Inflammatory macrophage treated with lipopolysaccharide for 4 hours (primary cell): ENCODE measurements at regions not wholly inside any gene's neighbourhood (a gene's known extent, or its start where the extent isn't known, plus 50 kb on each side); places are given as distances from the start of the nearest gene placed in this dataset.
"Not testable (repeated sequence)": the region's sequence is repeated elsewhere in the genome, so short reads cannot be mapped to it uniquely, and the experiment has no call there.

Source experiments
- DNase-seq: peaks from one replicate; pipeline ENCODE4 v3.0.0-alpha.2; 2020

DNA sequence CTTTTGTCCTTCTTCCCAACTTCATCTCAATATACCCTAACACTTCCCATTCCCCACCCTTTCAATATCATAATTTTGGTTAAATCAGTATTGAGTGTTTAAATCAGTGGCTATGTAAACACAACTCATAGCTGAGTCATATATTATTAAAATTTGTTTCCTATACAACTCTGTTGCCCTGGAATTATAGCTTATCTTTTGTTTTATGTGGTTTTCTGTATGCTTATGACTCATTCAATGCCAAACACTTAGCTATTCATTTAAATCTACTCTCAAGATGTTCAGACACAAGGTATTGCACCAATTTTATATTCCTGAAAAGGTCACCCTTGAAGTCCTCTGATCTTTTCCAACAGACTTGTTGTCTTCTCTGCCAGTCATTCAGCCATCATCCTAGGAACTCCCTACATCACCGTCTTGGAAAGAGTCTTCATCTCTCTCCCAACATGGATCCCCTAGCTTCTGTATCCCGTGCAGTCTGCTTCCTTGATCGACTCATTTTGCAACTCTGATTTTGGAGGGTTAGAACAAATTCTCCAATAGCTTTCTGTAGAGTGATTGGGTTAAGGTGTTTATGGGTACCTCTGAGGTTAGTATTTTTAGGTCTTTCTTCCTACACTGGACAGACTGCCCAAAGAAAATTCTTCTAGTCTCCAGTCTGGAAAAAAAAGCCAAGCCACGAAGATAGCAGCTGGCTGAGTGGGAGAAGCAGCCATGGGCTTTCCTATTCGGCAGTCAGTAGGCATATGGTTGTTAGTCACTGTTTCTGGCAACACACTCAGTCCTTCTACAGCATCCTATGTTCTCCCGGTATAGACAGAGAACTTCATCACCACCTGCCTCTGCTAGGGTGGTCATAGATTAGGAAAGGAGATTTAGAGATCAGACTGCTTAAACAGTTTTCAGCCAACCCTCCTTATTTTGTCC, 102.1 kb downstream of the CRPPA start:
- DNase-seq = no peak

DNA sequence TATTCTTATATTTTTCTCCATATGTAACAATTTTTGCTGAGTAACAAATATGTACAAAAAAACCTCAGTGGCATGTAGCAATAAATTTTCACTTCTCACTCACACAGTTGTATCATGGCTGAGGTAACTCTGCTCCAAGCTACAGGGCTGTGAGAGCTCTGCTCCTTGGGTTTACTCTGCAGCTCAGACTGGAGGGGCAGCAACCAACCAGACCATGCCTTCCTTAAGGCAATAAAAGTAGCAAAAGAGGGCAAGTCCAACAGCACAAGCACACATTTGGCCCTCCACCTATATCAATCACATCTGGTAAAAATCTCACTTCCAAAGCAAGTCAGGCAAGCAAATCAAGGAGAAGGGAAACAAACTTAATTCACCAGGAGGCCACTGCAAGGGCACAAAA, 102.9 kb downstream of the CRPPA start:
- no peak for DNase-seq

DNA sequence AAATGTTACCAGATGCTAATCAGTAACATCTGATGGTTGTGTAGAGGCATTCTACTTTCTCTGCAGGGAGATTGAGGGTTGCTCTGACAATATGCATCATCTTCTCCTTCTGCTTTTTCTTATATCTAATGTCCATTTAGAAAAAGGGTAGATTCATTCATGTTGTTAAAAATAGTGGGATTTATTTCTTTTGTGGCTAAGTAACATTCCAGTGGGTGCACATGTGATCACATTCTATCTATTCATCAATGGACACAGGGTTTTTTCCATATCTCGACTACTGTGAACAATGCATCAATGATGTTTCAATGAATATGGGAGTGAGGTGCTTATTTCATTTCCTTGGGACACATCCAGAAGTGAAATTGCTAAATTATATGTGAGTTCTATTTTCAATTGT, 103.9 kb downstream of the CRPPA start:
- DNase-seq = no peak

DNA sequence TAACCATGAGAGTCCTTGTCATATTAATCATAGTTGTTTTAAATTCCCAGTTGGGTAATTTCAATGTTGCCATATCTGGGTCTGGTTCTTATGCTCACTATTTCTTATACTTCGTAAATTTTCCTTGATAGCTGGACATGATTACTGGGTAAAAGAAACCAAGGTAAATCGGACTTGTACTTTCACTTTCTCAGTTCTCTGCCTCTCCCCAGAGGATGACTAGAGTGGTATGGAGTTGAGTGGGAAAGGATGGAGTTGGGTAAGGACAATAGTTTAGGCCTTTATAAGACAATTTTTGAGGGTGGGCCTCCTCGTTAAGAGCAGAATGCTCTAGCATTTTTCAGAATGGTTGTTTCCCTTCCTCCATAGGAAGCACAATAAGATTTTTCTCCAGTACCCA, 106.1 kb downstream of the CRPPA start:
- no peak for DNase-seq

DNA sequence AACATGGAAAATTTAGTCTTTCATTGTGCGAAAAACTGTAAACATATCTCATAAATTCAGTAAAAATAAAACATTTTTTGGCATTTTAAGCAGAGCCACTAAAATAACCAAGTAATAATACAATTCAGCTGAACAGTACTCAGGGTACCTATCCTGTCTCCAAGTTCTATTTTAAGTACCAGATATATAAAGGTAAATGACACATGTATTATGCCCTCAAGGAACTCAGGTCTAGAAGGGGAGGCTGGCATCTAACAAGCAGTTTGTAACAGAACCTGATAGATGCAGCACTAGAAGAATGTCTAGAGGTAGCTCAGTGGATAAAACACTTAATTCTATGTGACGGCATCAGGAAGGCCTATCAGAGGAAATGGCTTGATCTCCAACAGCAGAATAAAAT, 112.2 kb downstream of the CRPPA start:
- no peak for DNase-seq

DNA sequence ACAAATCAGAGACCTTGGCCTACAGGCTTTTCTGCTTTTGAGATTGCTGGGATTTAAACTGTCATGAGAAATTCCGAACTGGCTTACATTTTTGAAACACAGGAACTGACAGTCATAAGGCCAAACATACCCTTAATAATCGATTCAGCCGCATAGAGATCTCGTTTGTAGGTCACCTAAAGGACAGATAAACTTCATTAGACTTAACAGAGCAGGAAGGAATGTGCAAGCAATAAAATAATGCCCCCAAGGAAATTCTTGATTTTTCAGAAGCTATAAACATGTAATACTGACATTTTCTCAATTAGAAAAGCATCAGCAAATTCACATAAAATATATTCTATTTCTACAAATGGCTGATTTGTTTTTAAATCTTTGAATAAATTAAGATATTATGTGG, 120.0 kb downstream of the CRPPA start:
- no peak for DNase-seq

DNA sequence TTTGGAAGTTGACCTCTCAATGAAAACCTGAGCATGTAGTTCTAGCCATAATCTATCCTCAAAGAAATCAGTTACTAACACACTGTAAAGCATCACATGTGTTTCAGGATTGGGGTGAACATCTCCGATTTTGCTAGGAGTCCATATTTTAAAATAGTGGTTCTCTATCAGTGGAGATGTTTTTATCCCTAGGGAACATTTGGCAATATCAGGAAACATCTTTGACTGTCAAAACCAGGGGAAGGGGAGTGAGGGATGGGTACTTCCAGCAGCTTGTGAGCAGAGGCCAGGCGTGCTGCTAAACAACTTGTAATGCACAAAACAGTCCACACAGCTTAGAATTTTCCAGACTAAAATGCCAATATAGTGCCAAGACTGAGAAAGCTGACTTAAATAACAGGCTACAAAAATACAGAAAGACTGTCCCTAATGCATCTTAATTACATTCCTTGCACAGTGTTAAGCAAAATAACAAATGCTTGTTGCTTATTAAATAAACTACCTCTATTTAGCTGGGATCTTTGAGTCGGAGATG, 120.9 kb downstream of the CRPPA start:
- no peak for DNase-seq

DNA sequence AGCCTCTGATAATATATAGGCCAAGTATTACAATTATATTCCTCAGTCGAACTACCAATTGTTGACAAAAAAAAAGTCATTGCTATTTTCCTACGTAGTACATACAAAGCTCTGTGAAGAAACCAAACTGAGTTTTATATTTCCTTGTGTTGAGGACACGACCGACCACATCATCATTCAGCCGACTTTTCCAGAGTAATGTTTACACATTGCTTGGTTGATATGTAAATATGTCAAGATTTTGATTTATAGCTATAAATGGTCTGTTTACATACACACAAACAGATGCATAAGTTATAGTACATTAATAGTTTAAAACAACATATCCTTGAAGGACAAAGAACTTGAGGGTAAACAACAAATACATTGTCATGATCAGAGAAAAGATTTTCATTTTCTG, 121.5 kb downstream of the CRPPA start:
- DNase-seq = no peak

DNA sequence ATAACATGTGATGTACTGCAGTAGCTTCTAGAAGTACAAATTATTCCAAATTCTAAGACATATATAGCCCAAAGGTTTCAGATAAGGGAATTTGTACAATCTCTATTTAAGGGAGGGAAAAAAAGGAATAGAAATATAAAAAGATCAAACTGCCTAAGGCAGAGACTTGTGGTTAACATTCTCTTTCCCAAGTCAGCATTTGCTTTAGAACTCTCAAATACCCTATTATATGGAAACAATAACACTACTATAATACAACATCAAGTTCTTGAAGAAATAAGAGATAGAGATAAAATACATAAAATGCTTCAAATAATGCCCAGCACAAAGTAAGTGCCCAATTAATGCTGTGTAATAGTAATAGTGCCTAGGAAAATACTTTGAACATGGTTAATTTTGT, 123.1 kb downstream of the CRPPA start:
- no peak for DNase-seq

DNA sequence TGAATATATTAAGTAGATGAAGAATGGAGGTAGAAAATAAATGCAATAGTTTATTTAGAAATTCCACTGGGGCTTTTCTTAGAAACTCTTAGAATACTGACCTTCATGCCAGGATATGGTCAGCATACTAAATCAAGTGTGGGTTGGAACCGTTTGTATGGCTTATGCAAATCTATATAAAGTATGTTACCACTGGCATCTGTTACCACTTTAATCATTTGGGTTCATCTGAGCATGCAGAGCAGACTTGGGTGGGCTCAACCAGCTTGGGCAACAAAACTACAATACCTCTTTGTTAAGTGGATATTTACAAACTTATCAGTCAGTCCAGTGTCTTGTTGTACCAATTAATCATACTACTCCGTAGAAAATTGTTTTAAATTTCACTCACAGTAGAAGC, 125.8 kb downstream of the CRPPA start:
- DNase-seq = no peak

DNA sequence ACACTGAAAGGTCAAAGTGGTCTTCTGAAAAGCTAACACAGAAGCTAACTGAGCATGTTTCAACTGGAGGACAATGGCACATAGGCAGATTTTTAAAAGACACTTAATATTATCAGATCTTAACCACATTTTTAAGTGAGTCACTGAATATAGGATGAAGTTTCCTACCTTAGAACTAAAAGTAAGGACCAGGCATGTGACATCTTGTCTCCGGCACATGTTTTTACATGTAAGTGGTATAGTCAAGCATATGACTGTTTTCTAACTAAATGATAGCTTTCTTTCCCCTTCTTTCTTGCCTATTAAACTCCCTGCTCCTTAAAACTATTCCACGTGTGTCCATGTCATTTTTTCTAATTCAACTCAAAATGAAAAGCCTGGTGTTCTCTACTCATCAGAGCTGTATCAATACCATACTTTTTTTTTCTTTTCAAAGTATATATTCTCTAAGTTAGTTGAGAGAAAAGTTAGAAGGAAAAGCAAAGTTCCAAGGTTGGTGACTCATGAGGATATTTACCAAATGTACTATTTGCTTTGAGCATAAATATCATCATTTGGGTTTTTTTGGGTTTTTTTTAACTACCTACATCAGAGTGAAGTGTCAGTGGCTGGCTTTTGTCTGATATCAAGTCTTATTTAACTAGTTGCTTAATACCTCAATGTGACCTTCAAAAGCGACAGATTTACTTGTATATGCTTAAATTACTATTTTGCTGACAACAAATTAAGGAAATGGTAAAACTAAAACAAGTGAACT, 127.5 kb downstream of the CRPPA start:
- DNase-seq = no peak

DNA sequence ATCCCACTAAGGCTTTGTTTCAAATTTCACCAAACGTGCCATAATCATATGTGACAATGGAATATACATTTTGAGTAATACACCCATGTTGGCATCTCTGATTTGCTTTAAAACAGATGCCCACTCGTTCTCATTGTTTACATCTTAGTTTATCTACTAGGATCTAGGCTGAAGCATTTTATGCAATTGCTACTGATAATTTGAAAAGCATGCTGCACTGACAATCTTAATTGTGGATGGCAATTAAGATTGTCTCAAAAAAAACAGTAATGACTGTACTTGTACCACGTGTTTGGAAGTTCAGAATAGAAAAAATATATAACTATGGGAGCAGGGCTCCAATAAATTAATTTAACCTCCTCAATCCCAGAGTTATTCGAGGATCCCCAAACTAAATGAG, 136.8 kb downstream of the CRPPA start:
- DNase-seq = no peak

DNA sequence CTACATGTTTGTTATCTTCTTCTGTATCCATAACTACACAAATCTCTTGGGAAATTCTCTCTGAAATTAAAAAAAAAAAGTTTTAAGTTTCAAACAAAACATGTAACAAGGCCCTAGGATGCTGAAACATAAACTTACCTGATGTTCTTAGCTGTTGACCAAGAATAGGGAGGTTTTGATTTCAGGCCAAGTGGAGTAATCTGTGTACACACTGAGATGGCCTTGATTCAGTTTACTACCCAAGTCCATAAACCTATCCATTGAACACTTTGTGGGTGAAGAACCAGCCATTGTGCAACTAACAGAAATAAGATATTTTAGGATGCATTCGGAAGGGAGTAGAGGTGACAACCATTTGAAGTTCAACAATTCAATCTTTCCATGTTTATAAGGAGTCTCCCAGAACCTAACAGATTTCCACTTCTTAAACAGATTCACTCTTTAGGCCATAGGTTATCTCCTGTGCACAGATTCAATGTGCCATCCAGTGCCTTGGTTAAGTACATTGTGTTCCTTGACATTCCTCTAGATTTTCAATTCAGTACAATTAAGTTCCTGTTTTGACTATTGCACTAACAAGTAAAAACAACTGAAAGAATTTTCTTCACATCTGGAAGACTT, 143.1 kb downstream of the CRPPA start:
- DNase-seq = no peak

DNA sequence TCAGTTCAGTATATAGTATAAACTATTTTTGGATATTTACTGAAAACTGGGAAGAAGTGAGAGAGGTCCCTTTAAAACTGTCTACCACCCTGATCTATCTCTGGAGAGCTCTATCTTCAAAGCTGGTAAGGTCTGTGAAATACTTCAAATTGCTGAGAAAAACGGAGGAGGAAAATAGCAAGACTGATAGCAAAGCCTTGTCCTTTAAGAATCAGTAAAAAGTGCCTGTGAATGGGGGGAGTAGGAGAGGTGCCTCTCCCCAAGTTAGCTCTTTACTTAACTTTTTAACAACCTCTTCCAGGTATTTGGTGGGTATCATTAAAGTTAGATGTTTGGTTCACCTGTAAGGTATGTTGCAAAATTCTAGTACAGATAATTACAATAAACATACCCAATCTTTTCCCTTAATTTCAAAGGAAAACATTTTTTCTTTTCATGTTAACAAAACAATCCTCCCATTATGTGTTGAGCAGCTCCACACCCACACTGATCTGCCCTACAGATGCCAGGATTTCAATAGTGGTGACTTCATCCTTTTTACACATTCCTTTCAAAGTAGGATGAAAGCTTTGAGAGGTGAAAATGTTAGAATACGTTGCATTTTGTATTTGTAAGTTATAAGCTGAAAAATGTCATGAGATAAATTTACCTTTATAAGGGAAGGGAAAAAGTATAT, 149.2 kb downstream of the CRPPA start:
- DNase-seq = no peak

DNA sequence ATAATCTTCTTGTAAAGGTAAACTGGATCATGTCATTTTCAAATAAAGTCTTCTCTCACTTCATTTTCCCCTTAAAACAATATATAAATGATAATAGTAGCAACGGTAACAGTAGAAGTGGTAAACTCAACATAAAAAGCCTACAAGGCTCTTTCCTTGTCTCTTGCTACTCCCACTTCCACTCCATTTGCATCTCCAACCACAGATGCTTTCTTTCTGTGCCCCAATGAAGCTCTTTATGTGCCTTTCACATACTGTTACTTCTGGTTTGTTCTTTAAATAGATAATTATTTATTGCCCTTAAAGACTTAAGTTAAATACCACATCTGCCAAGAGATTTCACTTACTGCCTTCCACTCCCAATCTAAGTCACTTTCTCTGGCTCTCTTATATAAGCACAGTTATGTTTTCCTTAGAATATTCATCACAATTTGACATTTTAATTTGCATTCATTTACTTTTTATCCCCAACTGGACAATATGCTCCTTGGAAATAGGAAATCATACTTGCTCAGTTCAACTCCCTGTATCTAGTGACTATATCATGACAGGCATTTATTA, 149.9 kb downstream of the CRPPA start:
- no peak for DNase-seq

DNA sequence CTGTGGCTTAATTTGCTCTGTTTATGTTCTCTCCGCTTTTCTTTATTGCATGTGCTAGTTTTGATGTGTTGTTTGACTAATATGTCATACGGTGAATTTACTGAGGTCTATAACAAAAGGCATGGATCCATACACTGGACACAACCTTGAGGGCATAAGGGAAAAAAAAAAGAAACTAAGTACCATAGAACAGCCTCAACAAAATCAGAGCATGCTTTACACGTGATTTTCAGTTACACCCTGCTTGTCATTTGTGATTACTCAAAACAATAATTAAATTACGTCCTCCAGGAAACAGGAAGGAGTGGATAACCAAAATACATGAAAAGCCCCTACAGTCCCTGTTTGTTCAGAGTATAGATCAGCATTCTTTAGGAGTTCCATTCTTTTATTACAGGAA, 150.5 kb downstream of the CRPPA start:
- no peak for DNase-seq

DNA sequence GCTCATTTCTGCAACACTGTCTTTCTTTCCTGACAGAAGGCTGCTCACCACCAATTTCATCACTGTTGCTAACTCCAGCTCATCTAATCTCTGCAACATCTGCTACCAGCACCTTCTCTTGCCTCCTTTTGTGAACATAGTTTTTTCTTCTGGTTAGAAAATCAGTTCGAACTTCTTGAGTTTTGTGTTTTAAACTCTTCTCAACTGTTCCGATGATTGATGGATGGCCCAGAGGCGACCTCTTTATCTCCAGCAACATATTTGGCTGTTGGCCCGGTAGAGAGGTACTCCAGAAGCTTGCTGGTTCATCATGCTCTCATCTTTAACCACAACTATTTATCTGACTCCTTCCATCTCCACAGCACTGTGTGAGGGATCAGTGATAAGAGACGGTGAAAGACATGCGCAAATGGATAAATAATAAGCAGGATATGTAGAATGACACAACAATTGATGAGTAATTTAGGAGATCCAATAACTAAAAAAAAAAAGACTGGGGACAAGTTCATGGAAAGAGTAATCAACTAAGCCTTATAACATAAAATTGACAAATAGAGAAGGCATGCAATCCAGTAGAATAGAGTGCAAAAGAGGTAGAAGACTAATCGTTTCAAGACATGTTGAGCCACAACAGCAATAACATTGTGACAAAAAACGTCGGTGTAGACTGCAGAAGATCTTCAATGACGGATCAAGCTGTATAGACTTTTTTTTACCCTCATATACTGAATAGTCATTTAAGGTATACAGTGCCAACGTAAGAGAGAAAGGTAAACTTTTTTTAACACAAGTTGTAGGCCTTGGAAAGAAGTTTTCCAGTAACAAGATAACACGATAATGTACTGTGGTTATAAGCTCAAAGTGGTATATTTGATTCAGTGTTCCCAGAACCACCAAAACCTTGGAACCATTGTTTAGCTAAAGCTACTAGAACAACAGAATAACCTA, 152.2 kb downstream of the CRPPA start:
- no peak for DNase-seq

DNA sequence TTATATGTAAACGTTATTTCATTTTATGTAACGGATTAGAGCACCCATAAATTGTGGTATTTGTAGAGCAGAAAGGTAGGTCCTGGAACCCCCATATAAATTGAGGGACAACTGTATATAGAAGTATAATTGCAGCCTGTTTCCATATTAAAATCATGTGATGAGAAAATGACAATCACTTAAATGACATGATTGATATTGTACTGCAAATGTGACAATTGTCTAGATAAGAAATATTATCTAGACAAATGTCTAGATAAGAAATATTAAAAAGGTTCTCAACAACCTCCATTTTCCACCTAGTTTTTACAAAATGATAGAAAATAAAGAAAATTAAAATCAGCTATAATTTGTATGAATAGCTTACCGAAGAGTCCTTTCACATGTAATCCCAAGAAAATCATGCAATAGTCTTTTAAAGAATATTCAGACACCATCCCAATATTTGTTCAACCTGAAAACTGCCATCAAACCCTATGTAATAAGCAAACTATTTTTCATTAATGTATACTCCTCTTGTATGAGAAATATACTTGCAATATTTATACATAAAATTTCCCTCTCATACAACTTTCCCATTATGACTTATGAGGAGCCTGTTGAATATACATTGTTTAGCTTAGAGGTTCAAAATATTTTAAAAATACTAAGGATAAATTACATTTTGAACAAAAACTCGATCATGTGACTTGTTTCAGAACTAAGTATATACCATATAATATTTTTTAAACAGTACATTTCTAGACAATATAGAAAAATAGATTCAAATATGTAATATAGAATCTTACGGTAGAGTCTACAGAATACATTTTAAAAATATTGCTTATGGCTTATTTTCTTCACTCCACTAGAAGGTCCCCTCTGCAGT, 153.2 kb downstream of the CRPPA start:
- DNase-seq = no peak

DNA sequence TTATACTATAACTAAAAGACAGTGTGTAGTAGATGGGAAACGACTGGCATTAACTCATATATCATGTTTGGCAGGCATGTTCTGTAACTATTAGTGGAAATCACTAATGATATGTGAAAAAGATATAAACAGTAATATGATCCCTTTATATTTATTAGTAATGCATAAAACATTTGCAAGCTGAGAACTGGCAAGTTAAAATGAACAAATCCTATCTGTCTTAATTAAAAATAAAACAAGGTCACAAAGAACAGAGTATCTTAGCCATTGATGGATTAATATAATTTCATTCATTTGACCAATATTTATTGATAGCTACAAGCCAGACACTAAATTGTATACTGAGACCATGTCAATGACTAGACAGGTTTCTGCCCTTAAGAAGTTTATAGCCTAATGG, 154.5 kb downstream of the CRPPA start:
- DNase-seq = no peak

DNA sequence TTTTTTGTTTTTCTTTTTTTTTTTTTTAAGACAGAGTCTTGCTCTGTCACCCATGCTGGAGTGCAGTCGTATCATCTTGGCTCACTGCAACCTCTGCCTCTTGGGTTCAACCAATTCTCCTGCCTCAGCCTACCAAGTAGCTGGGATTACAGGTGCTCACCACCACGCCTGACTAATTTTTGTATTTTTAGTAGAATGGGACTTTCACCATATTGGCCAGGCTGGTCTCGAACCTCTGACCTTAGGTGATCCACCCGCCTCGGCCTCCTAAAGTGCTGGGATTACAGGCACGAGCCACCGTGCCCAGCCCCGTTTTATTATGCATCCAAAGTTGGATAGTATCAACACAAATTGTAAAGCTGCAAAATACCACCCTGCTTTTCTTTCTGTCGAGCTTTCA, 154.9 kb downstream of the CRPPA start:
- not testable (repeated sequence) for DNase-seq
